Hepatocyte (in vitro differentiated cells): ENCODE measurements at regions not wholly inside any gene's neighbourhood (a gene's known extent, or its start where the extent isn't known, plus 50 kb on each side); places are given as distances from the start of the nearest gene placed in this dataset.

ENCODE experiments used
- CTCF ChIP-seq: fragments of 200-600 bp; sonication (generic); IDR thresholded peaks from 2 replicates; pipeline ENCODE4 v1.5.1; 2016; ENCODE audit warnings: antibody characterized with exemption, mild to moderate bottlenecking; ENCODE audit not compliant: poor library complexity
- EZH2 ChIP-seq: fragments of 200-600 bp; sonication (generic); IDR thresholded peaks from 2 replicates; pipeline ENCODE4 v1.6.1; 2016; ENCODE audit warnings: antibody characterized with exemption, mild to moderate bottlenecking, borderline replicate concordance
- EZH2phosphoT487 ChIP-seq: fragments of 200-600 bp; sonication (generic); IDR thresholded peaks from one replicate; pipeline ENCODE4 v1.6.1; 2018; ENCODE audit warnings: antibody characterized with exemption, mild to moderate bottlenecking, low read depth, moderate library complexity; ENCODE audit not compliant: unreplicated experiment, severe bottlenecking

DNA sequence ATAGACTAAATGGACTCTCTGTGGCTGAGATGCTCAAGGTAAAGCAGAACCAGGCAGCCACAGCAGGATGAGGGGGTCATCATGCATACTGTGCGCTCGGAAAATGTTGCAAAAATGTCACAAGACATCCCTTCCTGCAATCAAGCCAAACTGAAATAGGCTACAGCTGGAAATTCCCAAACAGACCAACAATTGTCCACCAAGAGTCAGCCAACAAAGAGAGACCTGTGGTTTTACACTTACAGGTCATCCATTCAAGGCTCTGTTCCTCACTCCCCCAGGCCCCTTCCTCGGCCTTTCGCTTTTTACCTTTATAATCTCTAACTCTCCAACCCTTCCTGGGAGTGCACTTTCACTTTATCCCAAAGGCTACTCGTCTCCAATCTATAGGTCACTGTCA, 1066.9 kb downstream of the TSN start:
- TF ChIP-seq CTCF, result no peak
- no peak for TF ChIP-seq EZH2phosphoT487
- TF ChIP-seq EZH2, result no peak
